Trophoblast cell (in vitro differentiated cells and primary cell): ENCODE measurements at regions not wholly inside any gene's neighbourhood (a gene's known extent, or its start where the extent isn't known, plus 50 kb on each side); places are given as distances from the start of the nearest gene placed in this dataset.

Source experiments
- DNase-seq, 2 donors: peaks; one replicate each; pipeline ENCODE4 v3.0.0-alpha.2; 2016
- H2AFZ ChIP-seq: 2 replicates; pipeline ENCODE4 v1.6.1; 2013; ENCODE audit warnings: low read length, moderate library complexity, mild to moderate bottlenecking; ENCODE audit not compliant: insufficient read depth, poor library complexity
- H2AK5ac ChIP-seq: 2 replicates; pipeline ENCODE4 v1.6.1; 2013; ENCODE audit warnings: mild to moderate bottlenecking, low read length
- H2BK120ac ChIP-seq: 2 replicates; pipeline ENCODE4 v1.6.1; 2013; ENCODE audit warnings: low read length, mild to moderate bottlenecking, moderate library complexity; ENCODE audit not compliant: insufficient read depth, poor library complexity
- H2BK12ac ChIP-seq: 2 replicates; pipeline ENCODE4 v1.6.1; 2013; ENCODE audit warnings: mild to moderate bottlenecking, low read length, moderate library complexity
- H2BK5ac ChIP-seq: 2 replicates; pipeline ENCODE4 v1.6.1; 2013; ENCODE audit warnings: low read length, low read depth, moderate library complexity, mild to moderate bottlenecking; ENCODE audit not compliant: poor library complexity
- H3K14ac ChIP-seq: 2 replicates; pipeline ENCODE4 v1.6.1; 2013; ENCODE audit warnings: mild to moderate bottlenecking, low read length
- H3K18ac ChIP-seq: 2 replicates; pipeline ENCODE4 v1.6.1; 2013; ENCODE audit warnings: mild to moderate bottlenecking, low read length
- H3K23ac ChIP-seq: 2 replicates; pipeline ENCODE4 v1.6.1; 2013; ENCODE audit warnings: low read length
- H3K27ac ChIP-seq: 2 replicates; pipeline ENCODE4 v1.5.1; 2013; ENCODE audit warnings: low read depth, mild to moderate bottlenecking, inconsistent platforms, low read length, moderate library complexity
- H3K27me3 ChIP-seq: 2 replicates; pipeline ENCODE4 v1.6.1; 2013; ENCODE audit warnings: inconsistent platforms, mild to moderate bottlenecking, low read length, moderate library complexity; ENCODE audit not compliant: insufficient read depth
- H3K36me3 ChIP-seq, 2 experiments: 1 replicate in 1 of 2; 2 replicates in 1 of 2; pipeline ENCODE4 v1.6.1; 2013; ENCODE audit warnings: low read length in 2 of 2, mild to moderate bottlenecking in 2 of 2, moderate library complexity in 1 of 2; ENCODE audit not compliant: insufficient read depth in 2 of 2, control insufficient read depth in 1 of 2
- H3K4ac ChIP-seq: 2 replicates; pipeline ENCODE4 v1.6.1; 2013; ENCODE audit warnings: low read depth, mild to moderate bottlenecking, low read length, moderate library complexity
- H3K4me1 ChIP-seq, 2 experiments: 1 replicate in 1 of 2; 2 replicates in 1 of 2; pipeline ENCODE4 v1.6.1; 2013; ENCODE audit warnings: low read length in 2 of 2, mild to moderate bottlenecking in 2 of 2, moderate library complexity in 1 of 2; ENCODE audit not compliant: insufficient read depth in 2 of 2, control insufficient read depth in 1 of 2
- H3K4me2 ChIP-seq: 2 replicates; pipeline ENCODE4 v1.6.1; 2013; ENCODE audit warnings: inconsistent platforms, mild to moderate bottlenecking, low read length, moderate library complexity
- H3K4me3 ChIP-seq: 2 replicates; pipeline ENCODE4 v1.5.1; 2013; ENCODE audit warnings: mild to moderate bottlenecking, low read depth, low read length, inconsistent platforms
- H3K79me1 ChIP-seq: one replicate; pipeline ENCODE4 v1.6.1; 2013; ENCODE audit warnings: low read length
- H3K79me2 ChIP-seq: 2 replicates; pipeline ENCODE4 v1.6.1; 2013; ENCODE audit warnings: low read length, mild to moderate bottlenecking; ENCODE audit not compliant: control insufficient read depth, insufficient read depth, poor library complexity
- H3K9ac ChIP-seq: 2 replicates; pipeline ENCODE4 v1.6.1; 2013; ENCODE audit warnings: mild to moderate bottlenecking, low read length
- H3K9me3 ChIP-seq: 2 replicates; pipeline ENCODE4 v1.6.1; 2013; ENCODE audit warnings: low read depth, mild to moderate bottlenecking, control low read depth, inconsistent platforms, low read length; ENCODE audit not compliant: insufficient read depth
- H4K12ac ChIP-seq: 2 replicates; pipeline ENCODE4 v1.6.1; 2013; ENCODE audit warnings: low read depth, mild to moderate bottlenecking, low read length, moderate library complexity
- H4K8ac ChIP-seq: 2 replicates; pipeline ENCODE4 v1.6.1; 2013; ENCODE audit warnings: low read depth, mild to moderate bottlenecking, low read length, moderate library complexity
- H4K91ac ChIP-seq: one replicate; pipeline ENCODE4 v1.6.1; 2013; ENCODE audit warnings: low read depth, mild to moderate bottlenecking, low read length, moderate library complexity
- WGBS: extraction: QIAGEN DNeasy Blood & Tissue Kit; methylation state at CpG from one replicate; pipeline ENCODE4 v1.1.7; 2013; ENCODE audit warnings: missing lambda C conversion rate; ENCODE audit not compliant: insufficient read length, insufficient coverage; ENCODE audit errors: extremely low coverage; 5-methylcytosine and 5-hydroxymethylcytosine counted together

DNA sequence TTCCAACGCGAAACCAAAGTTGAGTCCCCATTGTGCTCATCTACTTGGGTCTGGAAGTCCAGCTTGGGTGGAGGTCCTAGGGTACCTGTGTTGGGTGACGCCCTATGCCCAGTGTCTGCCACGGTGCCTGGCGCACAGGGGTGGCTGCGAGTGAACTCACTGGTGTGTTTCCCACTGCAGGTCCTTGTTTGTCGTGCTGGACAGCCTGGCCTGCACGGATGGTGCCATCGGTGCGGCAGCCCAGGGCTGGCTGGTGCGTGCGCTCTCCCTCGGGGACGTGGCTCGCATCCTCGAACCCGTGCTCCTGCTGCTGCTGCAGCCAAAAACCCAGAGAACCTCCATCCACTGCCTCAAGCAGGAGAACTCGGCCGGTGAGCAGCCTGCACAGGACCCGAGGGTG, 80.4 kb upstream of the MORC3 start:
- no peak overlapping the region for H3K14ac ChIP-seq
- no CpG with 5 or more reads among the region's 20 CpGs for WGBS
- H3K36me3 ChIP-seq: peaks cover 10 to 15% of the 10 kb centered on the region in 2 experiments
- H2BK120ac ChIP-seq: no peak overlapping the region
- no peak overlapping the region for H2AFZ ChIP-seq
- H3K4me2 ChIP-seq: no peak overlapping the region
- H2BK12ac ChIP-seq: peak overlapping the region; percentile 13
- H3K9me3 ChIP-seq: no peaks in the 10 kb centered on the region
- H4K12ac ChIP-seq: no peak overlapping the region
- peak overlapping the region; percentile 21 for H4K91ac ChIP-seq
- no peak overlapping the region for H4K8ac ChIP-seq
- peaks cover 2 to 14% of the 10 kb centered on the region in 2 experiments for H3K4me1 ChIP-seq
- H3K23ac ChIP-seq: no peak overlapping the region
- no peak overlapping the region for H3K9ac ChIP-seq
- H3K79me2 ChIP-seq: no peaks in the 10 kb centered on the region
- no peak overlapping the region for H2BK5ac ChIP-seq
- no peak overlapping the region for H3K4me3 ChIP-seq
- no peak overlapping the region for H3K4ac ChIP-seq
- no peak overlapping the region for H2AK5ac ChIP-seq
- H3K27me3 ChIP-seq: no peaks in the 10 kb centered on the region
- peak overlapping the region; percentile 0 for H3K18ac ChIP-seq
- no peak for DNase-seq
- peaks cover 14% of the 10 kb centered on the region for H3K79me1 ChIP-seq
- H3K27ac ChIP-seq: no peak overlapping the region

DNA sequence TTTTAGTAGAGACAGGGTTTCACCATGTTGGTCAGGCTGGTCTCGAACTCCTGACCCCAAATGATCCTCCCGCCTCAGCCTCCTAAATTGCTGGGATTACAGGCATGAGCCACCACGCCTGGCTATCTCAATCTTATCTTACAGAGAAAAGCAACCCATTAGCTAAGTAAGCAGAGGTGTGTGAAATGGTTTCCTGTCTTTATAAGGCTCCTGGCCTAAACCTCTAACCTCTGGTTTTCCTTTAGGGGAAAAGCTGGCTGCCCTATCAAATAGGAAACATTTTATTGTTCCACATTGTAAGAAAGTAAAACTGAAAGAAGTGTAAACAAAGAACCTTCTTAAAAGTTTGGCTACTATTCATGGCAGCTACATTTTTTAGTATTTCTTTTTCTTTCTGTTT, 78.3 kb upstream of the MORC3 start:
- H4K91ac ChIP-seq: no peak overlapping the region
- no peak overlapping the region for H4K8ac ChIP-seq
- H3K9ac ChIP-seq: no peak overlapping the region
- H3K23ac ChIP-seq: no peak overlapping the region
- no peak overlapping the region for H3K4me2 ChIP-seq
- no peak overlapping the region for H2BK120ac ChIP-seq
- no peak for DNase-seq
- no peak overlapping the region for H2AFZ ChIP-seq
- H3K79me2 ChIP-seq: no peaks in the 10 kb centered on the region
- H3K36me3 ChIP-seq: peaks cover 23 to 29% of the 10 kb centered on the region in 2 experiments
- H2BK5ac ChIP-seq: no peak overlapping the region
- no peak overlapping the region for H3K18ac ChIP-seq
- H3K79me1 ChIP-seq: peaks cover 14% of the 10 kb centered on the region
- H3K27ac ChIP-seq: no peak overlapping the region
- H3K14ac ChIP-seq: no peak overlapping the region
- no peak overlapping the region for H3K4ac ChIP-seq
- no peaks in the 10 kb centered on the region for H3K9me3 ChIP-seq
- H3K4me3 ChIP-seq: no peak overlapping the region
- H3K27me3 ChIP-seq: no peaks in the 10 kb centered on the region
- H4K12ac ChIP-seq: no peak overlapping the region
- peaks cover 16 to 24% of the 10 kb centered on the region in 2 experiments for H3K4me1 ChIP-seq
- H2AK5ac ChIP-seq: no peak overlapping the region
- no CpG with 5 or more reads among the region's 3 CpGs for WGBS
- H2BK12ac ChIP-seq: no peak overlapping the region

DNA sequence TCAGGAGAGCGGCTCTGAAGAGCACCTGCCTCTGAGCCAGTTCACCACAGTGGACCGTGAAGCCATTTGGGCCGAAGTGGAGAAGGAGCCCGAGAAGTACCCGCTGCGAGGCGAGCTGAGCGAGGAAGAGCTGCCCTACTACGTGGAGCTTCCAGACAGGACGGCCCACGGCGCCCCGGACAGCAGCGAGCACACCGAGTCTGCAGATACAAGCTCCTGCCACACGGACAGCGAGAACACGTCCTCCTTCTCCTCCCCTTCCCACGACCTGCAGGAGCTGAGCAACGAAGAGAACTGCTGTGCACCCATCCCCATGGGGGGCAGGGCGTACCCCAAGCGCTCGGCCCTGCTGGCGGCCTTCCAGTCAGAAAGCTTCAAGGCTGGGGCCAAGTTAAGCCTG, 74.9 kb upstream of the MORC3 start:
- no CpG with 5 or more reads among the region's 24 CpGs for WGBS
- Histone ChIP-seq H3K79me1 (peaks cover 7% of the 10 kb centered on the region), H3K4ac (no peak overlapping the region)

DNA sequence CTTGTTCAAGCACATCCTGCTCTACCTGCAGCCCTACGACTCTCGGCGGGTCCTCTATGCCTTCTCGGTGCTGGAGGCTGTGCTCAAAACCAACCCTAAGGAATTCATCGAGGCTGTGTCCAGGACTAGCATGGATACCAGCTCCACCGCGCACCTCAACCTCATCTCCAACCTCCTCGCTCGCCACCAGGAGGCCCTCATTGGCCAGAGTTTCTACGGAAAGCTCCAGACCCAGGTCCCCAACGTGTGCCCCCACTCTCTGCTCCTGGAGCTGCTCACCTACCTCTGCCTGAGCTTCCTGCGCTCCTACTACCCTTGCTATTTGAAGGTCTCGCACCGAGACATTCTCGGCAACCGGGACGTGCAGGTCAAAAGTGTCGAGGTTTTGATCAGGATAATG, 74.3 kb upstream of the MORC3 start:
- Histone ChIP-seq H3K14ac (peak overlapping the region; percentile 37), H3K27ac (peak overlapping the region; percentile 54), H4K8ac (peak overlapping the region; percentile 43), H2AK5ac (peak overlapping the region; percentile 36), H3K4ac (peak overlapping the region; percentile 31), H3K79me2 (no peaks in the 10 kb centered on the region), H2BK5ac (no peak overlapping the region), H3K4me3 (no peak overlapping the region), H3K9me3 (no peaks in the 10 kb centered on the region), H2AFZ (no peak overlapping the region), H3K18ac (peak overlapping the region; percentile 60), H2BK12ac (peak overlapping the region; percentile 67), H3K4me1 (peaks cover 19% of the 10 kb centered on the region in 2 experiments), H4K12ac (no peak overlapping the region), H4K91ac (peak overlapping the region; percentile 71), H3K4me2 (peak overlapping the region; percentile 25), H3K79me1 (peaks cover 7% of the 10 kb centered on the region), H3K23ac (no peak overlapping the region), H3K9ac (no peak overlapping the region), H2BK120ac (peak overlapping the region; percentile 31), H3K36me3 (peaks cover 21 to 35% of the 10 kb centered on the region in 2 experiments), H3K27me3 (no peaks in the 10 kb centered on the region)
- no CpG with 5 or more reads among the region's 18 CpGs for WGBS
- no peak for DNase-seq

More for the DNA sequence above, 74.9 kb upstream of the MORC3 start:
- H4K12ac ChIP-seq: no peak overlapping the region
- no peaks in the 10 kb centered on the region for H3K9me3 ChIP-seq
- H3K18ac ChIP-seq: peak overlapping the region; percentile 34
- H2BK5ac ChIP-seq: no peak overlapping the region
- no peak overlapping the region for H3K23ac ChIP-seq
- no peak overlapping the region for H3K4me2 ChIP-seq
- H2BK12ac ChIP-seq: peak overlapping the region; percentile 3
- no peak overlapping the region for H3K9ac ChIP-seq
- no peaks in the 10 kb centered on the region for H3K79me2 ChIP-seq
- H4K91ac ChIP-seq: peak overlapping the region; percentile 71
- DNase-seq: no peak
- H3K36me3 ChIP-seq: peaks cover 20 to 30% of the 10 kb centered on the region in 2 experiments
- H3K27ac ChIP-seq: no peak overlapping the region
- H3K27me3 ChIP-seq: no peaks in the 10 kb centered on the region
- no peak overlapping the region for H4K8ac ChIP-seq
- H2AFZ ChIP-seq: no peak overlapping the region
- no peak overlapping the region for H2BK120ac ChIP-seq
- H3K14ac ChIP-seq: no peak overlapping the region
- no peak overlapping the region for H3K4me3 ChIP-seq
- peak overlapping the region; percentile 36 for H2AK5ac ChIP-seq
- peaks cover 19% of the 10 kb centered on the region in 2 experiments for H3K4me1 ChIP-seq
